PC-3 (cell line): ENCODE measurements at regions not wholly inside any gene's neighbourhood (a gene's known extent, or its start where the extent isn't known, plus 50 kb on each side); places are given as distances from the start of the nearest gene placed in this dataset.

Experiments
- CTCF ChIP-seq: fragments of 300-600 bp; sonication (generic); conservative IDR thresholded peaks from 2 replicates; pipeline ENCODE4 v1.5.1; 2017; ENCODE audit warnings: antibody characterized with exemption, low read depth, mild to moderate bottlenecking, low read length
- EZH2 ChIP-seq: fragments of 300-600 bp; sonication (generic); IDR thresholded peaks from one replicate; pipeline ENCODE4 v1.6.1; 2017; ENCODE audit warnings: antibody characterized with exemption, mild to moderate bottlenecking, low read length; ENCODE audit not compliant: unreplicated experiment
- EZH2phosphoT487 ChIP-seq: fragments of 300-600 bp; sonication (generic); IDR thresholded peaks from 2 replicates; pipeline ENCODE4 v1.6.1; 2018; ENCODE audit warnings: mild to moderate bottlenecking, antibody characterized with exemption, low read length, borderline replicate concordance

GRCh38 chr18:23341983-23342382 is 111.1 kb upstream of the RIOK3 start:
- TF ChIP-seq CTCF, result no peak
- no peak for TF ChIP-seq EZH2
- TF ChIP-seq EZH2phosphoT487, result no peak
